CD4-positive, alpha-beta T cell treated with Interleukin-15 for 1 hour (primary cell): ENCODE measurements at regions not wholly inside any gene's neighbourhood (a gene's known extent, or its start where the extent isn't known, plus 50 kb on each side); places are given as distances from the start of the nearest gene placed in this dataset.

Experiments
- DNase-seq: peaks from one replicate; pipeline ENCODE4 v3.0.0-alpha.2; 2020

DNA sequence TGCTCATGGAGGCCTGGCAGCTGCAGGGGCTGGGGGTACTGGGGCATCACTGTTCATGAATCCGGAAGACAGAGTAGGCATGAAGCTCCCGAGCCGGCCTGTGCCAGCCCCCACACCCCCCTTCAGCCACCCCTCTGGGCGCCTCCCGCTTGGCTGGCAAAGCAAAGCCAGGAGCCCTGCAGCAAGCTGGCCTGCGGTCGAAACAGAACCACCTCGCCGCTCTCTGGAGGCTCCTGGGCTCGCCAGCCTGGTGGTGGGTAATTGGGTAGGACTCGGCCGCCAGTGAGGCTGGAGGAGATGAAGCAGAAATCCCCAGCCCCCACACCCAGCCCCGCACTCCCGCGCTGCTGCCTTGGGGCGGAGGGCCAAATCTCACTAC lies 70.9 kb upstream of the GPC1 start:
- no peak for DNase-seq

- DNase-seq: no peak
Measured at GRCh38 chr2:240364961-240365775, 70.3 kb upstream of the GPC1 start.

DNA sequence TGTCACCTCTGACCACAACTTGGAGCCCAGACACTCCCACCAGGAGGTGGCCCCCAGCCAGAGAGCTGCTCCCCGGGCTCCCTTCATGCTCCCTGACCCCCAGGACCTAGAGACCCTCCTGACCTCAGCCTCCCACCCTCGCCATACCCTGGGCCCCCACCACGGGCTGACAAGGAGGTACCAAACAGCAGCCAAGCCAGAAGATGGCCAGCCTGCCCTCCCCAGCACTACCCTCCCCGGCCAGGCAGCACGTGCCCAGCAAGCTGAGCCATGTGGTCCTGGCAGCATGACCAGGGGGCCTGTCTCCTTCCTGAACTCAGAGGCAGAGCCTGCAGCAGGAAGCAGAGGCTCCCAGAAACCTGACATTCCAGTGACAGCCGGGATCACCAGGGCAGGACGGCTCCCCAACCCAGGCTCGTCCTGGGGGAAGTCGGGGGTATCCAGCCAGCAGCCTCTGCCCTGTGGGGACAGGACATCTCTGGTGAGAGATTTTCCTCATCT lies 69.4 kb upstream of the GPC1 start:
- DNase-seq: no peak

DNA sequence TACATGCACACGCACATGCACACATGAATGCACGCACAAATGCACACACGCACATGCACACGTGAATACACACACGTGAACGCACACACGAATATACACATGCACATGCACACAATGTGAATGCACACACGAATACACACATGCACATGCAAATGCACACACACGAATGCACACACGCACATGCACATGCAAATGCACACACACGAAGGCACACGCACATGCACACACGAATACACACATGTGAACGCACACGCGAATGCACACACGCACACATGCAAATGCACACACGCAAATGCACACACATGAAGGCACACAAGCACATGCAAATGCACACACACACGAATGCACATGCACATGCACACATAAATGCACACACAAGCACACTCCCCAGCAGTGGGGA lies 68.6 kb upstream of the GPC1 start:
- DNase-seq: no peak

DNA sequence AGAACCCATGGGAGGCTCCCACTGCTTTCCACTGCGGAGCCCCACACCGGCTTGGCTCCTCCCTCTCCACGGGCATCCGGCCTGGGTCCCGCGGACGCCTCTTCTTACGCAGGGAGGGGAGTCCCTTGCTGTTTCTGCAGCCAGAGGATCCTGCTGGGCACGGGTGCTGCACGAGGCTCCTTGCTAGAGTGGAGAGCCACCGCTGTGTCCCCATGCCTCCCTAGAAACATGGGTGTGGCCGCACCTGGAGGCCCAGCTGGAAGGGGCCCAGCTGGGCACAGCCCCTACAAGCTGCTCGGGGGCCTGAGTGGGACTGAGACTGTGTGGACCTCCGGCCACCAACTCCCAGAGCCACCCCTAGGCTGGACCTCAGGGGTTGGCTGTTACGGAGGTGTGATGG lies 67.7 kb upstream of the GPC1 start:
- DNase-seq: no peak

DNA sequence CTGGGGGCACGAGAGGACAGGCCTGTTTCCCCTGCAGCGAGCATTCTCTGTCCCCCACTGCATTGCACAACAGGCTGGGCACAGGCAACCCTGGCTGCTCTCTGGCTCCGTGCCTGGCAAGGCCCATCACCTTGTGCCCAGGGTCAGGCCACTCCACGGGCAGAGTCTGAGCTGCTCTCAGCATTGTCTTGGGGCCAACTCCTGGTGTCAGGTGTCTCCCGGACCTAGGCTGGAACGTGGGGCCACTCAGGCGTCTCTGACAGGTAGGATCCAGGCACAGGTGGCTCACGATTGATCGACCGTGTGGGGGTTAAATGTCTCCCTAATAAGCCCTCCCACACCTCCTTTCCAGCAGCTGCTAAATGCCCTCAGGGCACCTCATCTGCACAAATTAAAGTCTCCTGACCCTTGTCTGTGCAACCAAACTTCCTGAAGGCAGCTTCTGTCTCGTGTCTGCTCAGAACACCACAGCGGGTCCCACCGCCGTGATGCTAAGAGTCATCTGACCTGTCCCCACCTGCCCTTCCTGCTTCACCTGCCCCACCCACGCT lies 66.6 kb upstream of the GPC1 start:
- DNase-seq: no peak

DNA sequence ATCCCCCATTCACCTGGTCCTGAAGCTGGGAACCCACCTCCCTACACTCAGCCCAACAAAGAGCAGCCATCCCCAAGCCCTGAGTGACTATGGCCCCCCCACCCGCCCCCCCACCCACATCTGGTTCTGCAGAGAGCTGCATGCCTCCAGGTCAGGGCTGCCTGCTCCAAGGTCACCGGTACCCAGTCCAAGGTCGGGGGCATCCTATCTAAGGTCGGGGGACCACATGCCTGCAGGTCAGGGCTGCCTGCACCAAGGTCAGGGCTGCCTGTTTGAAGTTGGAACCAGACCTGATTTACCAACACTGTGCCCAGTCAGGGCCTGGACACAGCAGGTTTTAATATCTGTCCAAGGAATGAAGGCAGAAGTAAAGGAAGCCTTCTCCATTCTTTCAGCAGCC lies 66.1 kb upstream of the GPC1 start:
- DNase-seq: no peak

DNA sequence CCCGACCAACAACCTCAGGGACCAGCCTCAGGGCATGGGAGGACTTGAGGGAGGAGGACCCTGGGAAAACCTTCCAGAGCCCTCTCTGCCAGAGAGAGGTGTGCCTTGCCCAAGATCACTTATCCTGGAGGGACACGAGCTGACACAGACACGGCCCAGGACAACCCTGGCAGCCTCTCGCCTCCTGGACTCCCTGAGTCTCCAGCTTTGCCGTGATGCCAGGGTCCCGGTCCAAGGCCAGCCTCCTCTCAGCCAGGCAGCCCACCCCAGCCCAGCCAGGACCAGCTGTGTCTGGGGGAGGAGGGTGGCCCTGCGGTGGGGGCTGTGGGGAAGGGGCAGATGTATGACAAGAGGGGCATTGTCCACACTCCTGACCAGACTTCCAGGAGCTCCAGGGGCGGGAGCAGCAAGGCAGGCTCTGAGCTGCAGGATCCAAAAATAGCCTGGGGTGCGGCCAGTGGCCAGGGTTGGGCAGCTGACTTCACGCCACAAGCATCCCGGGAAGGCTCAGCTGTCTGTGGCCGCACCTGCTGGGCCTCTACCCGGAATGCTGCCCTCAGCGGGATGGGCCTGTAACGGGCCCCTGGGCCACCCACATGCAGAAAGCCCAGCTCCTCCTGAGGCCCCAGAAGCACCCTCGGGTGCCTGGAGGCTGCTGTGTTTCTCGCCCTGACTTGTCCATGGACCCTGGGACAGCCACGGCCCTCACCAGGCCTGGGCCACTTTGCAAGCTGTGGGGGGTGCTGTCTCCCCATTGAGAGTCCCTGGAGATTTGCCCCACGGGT lies 65.5 kb upstream of the GPC1 start:
- DNase-seq: no peak

- DNase-seq: no peak
Measured at GRCh38 chr2:240371129-240372000, 64.1 kb upstream of the GPC1 start.

DNA sequence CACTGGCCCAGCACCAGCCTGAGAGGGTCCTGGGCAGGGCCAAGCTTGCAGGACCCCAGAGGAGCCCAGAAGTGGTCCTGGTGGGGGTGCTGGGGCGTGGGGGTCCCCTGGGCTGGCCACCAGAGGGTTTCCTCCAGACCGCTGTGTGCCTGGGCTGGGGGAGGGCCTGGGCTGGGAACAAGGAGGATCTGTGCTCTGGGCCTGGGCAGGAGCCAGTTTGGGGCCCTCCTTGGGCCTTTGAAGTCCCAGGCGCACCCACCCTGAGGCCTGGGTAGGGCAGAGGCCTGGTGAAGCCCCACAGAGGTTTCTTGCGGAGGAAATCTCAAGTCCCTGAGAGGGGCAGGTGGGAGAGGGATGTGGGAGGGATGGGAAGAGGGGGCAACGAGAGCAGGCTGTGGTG lies 63.4 kb upstream of the GPC1 start:
- no peak for DNase-seq

GRCh38 chr2:240373289-240373885 lies 62.1 kb upstream of the GPC1 start:
- DNase-seq: no peak

GRCh38 chr2:240374085-240374907 lies 61.2 kb upstream of the GPC1 start:
- no peak for DNase-seq

GRCh38 chr2:240375024-240375645 lies 60.3 kb upstream of the GPC1 start:
- no peak for DNase-seq

- DNase-seq: no peak
Measured at GRCh38 chr2:240376739-240377138, 58.7 kb upstream of the GPC1 start.

DNA sequence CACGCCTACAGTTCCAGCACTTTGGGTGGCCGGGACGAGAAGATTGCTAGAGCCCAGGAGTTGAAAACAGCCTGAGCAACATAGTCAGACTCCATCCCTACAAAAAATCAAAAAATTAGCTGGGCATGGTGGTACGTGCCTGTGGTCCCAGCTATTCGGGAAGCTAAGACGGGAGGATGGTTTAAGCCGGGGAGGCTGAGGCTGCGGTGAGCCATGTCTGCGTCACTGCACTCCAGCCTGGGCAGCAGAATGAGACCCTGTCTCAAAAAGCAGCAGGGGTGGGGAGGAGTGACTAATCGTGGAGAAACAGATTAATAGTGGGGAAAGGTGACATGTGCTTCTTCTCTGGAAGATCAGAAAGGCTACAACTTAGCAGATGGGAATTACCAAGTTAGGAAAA lies 58.1 kb upstream of the GPC1 start:
- no peak for DNase-seq

GRCh38 chr2:240379089-240379636 lies 56.3 kb upstream of the GPC1 start:
- DNase-seq: no peak

- no peak for DNase-seq
Measured at GRCh38 chr2:240383099-240383758, 52.2 kb upstream of the GPC1 start.

GRCh38 chr2:240383871-240384700 lies 51.4 kb upstream of the GPC1 start:
- DNase-seq: no peak
